Kidney glomerular epithelial cell (primary cell): ENCODE measurements at regions not wholly inside any gene's neighbourhood (a gene's known extent, or its start where the extent isn't known, plus 50 kb on each side); places are given as distances from the start of the nearest gene placed in this dataset.
"Not testable (repeated sequence)": the region's sequence is repeated elsewhere in the genome, so short reads cannot be mapped to it uniquely, and the experiment has no call there.

Experiments
- DNase-seq: peaks from one replicate; lab custom pipeline; 2025; lab: John Stamatoyannopoulos, UW

- no peak for DNase-seq
These were observed 316.7 kb upstream of the TBX18 start for GRCh38 chr6:85081102-85081501.

GRCh38 chr6:85079761-85080160 is 315.4 kb upstream of the TBX18 start:
- DNase-seq, result no peak

- peak; percentile 82 for DNase-seq
These were observed 313.7 kb upstream of the TBX18 start for GRCh38 chr6:85078058-85078457.

- DNase-seq, result no peak
These were observed 312.7 kb upstream of the TBX18 start for GRCh38 chr6:85077098-85077497.

- DNase-seq, result not testable (repeated sequence)
These were observed 307.4 kb upstream of the TBX18 start for GRCh38 chr6:85071845-85072244.

- DNase-seq, result no peak
These were observed 305.2 kb upstream of the TBX18 start for GRCh38 chr6:85069577-85069976.

- DNase-seq, result no peak
These were observed 303.8 kb upstream of the TBX18 start for GRCh38 chr6:85068221-85068620.

GRCh38 chr6:85066266-85066665 is 301.9 kb upstream of the TBX18 start:
- DNase-seq, result no peak

- no peak for DNase-seq
These were observed 301.4 kb upstream of the TBX18 start for GRCh38 chr6:85065831-85066230.

- no peak for DNase-seq
These were observed 299.2 kb upstream of the TBX18 start for GRCh38 chr6:85063611-85064010.

- DNase-seq, result no peak
These were observed 298.5 kb upstream of the TBX18 start for GRCh38 chr6:85062884-85063283.

- no peak for DNase-seq
These were observed 294.4 kb upstream of the TBX18 start for GRCh38 chr6:85058806-85059205.

- no peak for DNase-seq
These were observed 285.8 kb upstream of the TBX18 start for GRCh38 chr6:85050149-85050548.

- DNase-seq, result no peak
These were observed 284.9 kb upstream of the TBX18 start for GRCh38 chr6:85049282-85049681.

- no peak for DNase-seq
These were observed 283.4 kb upstream of the TBX18 start for GRCh38 chr6:85047818-85048217.

- not testable (repeated sequence) for DNase-seq
These were observed 281.4 kb upstream of the TBX18 start for GRCh38 chr6:85045767-85046166.

- DNase-seq, result no peak
These were observed 280.0 kb upstream of the TBX18 start for GRCh38 chr6:85044361-85044760.

- DNase-seq, result no peak
These were observed 277.0 kb upstream of the TBX18 start for GRCh38 chr6:85041376-85041775.

- DNase-seq, result no peak
These were observed 272.8 kb upstream of the TBX18 start for GRCh38 chr6:85037221-85037620.

GRCh38 chr6:85035766-85036165 is 271.4 kb upstream of the TBX18 start:
- DNase-seq, result no peak

- no peak for DNase-seq
These were observed 269.1 kb upstream of the TBX18 start for GRCh38 chr6:85033547-85033946.

GRCh38 chr6:85026021-85026420 is 261.6 kb upstream of the TBX18 start:
- no peak for DNase-seq

GRCh38 chr6:85023721-85024120 is 259.3 kb upstream of the TBX18 start:
- DNase-seq, result no peak

- no peak for DNase-seq
These were observed 253.0 kb upstream of the TBX18 start for GRCh38 chr6:85017352-85017751.

GRCh38 chr6:85016726-85017125 is 252.3 kb upstream of the TBX18 start:
- no peak for DNase-seq
